Panc1 (cell line): ENCODE measurements at regions not wholly inside any gene's neighbourhood (a gene's known extent, or its start where the extent isn't known, plus 50 kb on each side); places are given as distances from the start of the nearest gene placed in this dataset.

Experiments used
- ATAC-seq: fragments of 200-7000 bp; cut with Tn5 transposase; 2 replicates; pipeline ENCODE4 v1.9.1; 2020; ENCODE audit warnings: mild to moderate bottlenecking, moderate library complexity
- BruUV-seq: library from RNA; stranded (reverse); fragments of 400-500 nt; replicated peaks from 2 replicates; lab custom pipeline; 2021; lab: Mats Ljungman, UMichigan
- CTCF ChIA-PET: fragments of 300-600 bp; sonication (Branson Sonifier 250); formaldehyde crosslinking; loops from one replicate; lab custom pipeline; 2022; ENCODE audit warnings: antibody characterized with exemption; lab: Charles Lee
- POLR2A ChIA-PET: fragments of 300-600 bp; sonication (Branson Sonifier 250); formaldehyde crosslinking; loops from one replicate; lab custom pipeline; 2022; ENCODE audit warnings: antibody characterized with exemption; lab: Charles Lee
- DNase-seq: peaks from one replicate; pipeline ENCODE4 v3.0.0-alpha.2; 2010; ENCODE audit warnings: low read depth, low spot score
- H3K27ac ChIP-seq: 2 replicates; pipeline ENCODE4 v1.5.1; 2011; ENCODE audit warnings: mild to moderate bottlenecking, low read length, inconsistent platforms
- H3K27me3 ChIP-seq: fragments of 200-500 bp; sonication (Bioruptor generic); 2 replicates; pipeline ENCODE4 v1.6.0; 2014; ENCODE audit warnings: low read length, inconsistent platforms; ENCODE audit not compliant: control insufficient read depth, insufficient read depth
- H3K36me3 ChIP-seq: fragments of 200-500 bp; sonication (Bioruptor generic); 2 replicates; pipeline ENCODE4 v1.5.1; 2014; ENCODE audit warnings: inconsistent platforms, mild to moderate bottlenecking, low read length, moderate library complexity; ENCODE audit not compliant: control insufficient read depth, insufficient read depth
- H3K4me1 ChIP-seq: 2 replicates; pipeline ENCODE4 v1.5.1; 2011; ENCODE audit warnings: inconsistent platforms, mild to moderate bottlenecking, low read length, moderate library complexity; ENCODE audit not compliant: control insufficient read depth, insufficient read depth
- H3K4me3 ChIP-seq, 2 experiments: 2 replicates each; pipeline ENCODE4 v1.5.1; 2011 to 2012; ENCODE audit warnings: low read depth in 2 of 2, low read length in 2 of 2, mild to moderate bottlenecking in 2 of 2, inconsistent platforms in 1 of 2, moderate library complexity in 1 of 2
- H3K9me3 ChIP-seq: fragments of 200-500 bp; sonication (Bioruptor generic); 2 replicates; pipeline ENCODE4 v1.5.1; 2014; ENCODE audit warnings: low read depth, mild to moderate bottlenecking, inconsistent platforms, low read length, moderate library complexity; ENCODE audit not compliant: control insufficient read depth, insufficient read depth
- POLR2AphosphoS5 ChIP-seq: IDR thresholded peaks from 2 replicates; pipeline ENCODE4 v1.6.1; 2012; ENCODE audit warnings: mild to moderate bottlenecking, low read depth, low read length, moderate library complexity
- SIN3A ChIP-seq: IDR thresholded peaks from 2 replicates; pipeline ENCODE4 v1.6.1; 2012; ENCODE audit warnings: low read depth, mild to moderate bottlenecking, low read length, moderate library complexity, borderline replicate concordance; ENCODE audit not compliant: insufficient read depth
- TCF7L2 ChIP-seq: IDR thresholded peaks from 2 replicates; pipeline ENCODE4 v1.6.1; 2011; ENCODE audit warnings: mild to moderate bottlenecking, low read depth, low read length, inconsistent platforms
- in situ Hi-C: cut with HindIII; loops from 2 replicates; pipeline ENCODE4 v1.10.0; 2016; ENCODE audit warnings: low sequenced_read_pairs, low pct_unique_long_range_greater_than_20kb
- intact Hi-C: fragments of 100-400 bp; cut with micrococcal nuclease; formaldehyde crosslinking; loops from one replicate; pipeline ENCODE4 v1.10.0; 2022; ENCODE audit not compliant: unreplicated experiment
- TF ChIP-seq, protein P1 (sequence below): fragments of 450-650 bp; IDR thresholded peaks from 2 replicates; pipeline ENCODE4 v1.5.1; 2017; ENCODE audit warnings: mild to moderate bottlenecking
- TF ChIP-seq, protein P2 (sequence below), 2 experiments: IDR thresholded peaks; 2 replicates each; pipeline ENCODE4 v1.6.1; 2011 to 2012; ENCODE audit warnings: low read depth in 2 of 2, control low read depth in 1 of 2, low read length in 1 of 2, mild to moderate bottlenecking in 1 of 2, moderate library complexity in 1 of 2; ENCODE audit not compliant: insufficient read depth in 1 of 2

- Histone ChIP-seq H3K27ac (no peak overlapping the region), H3K4me1 (no peaks in the 10 kb centered on the region), H3K27me3 (no peaks in the 10 kb centered on the region), H3K9me3 (no peaks in the 10 kb centered on the region), H3K36me3 (no peaks in the 10 kb centered on the region), H3K4me3 (no peak overlapping the region)
- in situ Hi-C loops (no loop called here), intact Hi-C loops (no loop called here)
- no TSS peak for BruUV-seq
- ChIA-PET CTCF (no interaction called here), POLR2A (no interaction called here)
- no peak for DNase-seq
- no peak for ATAC-seq
- TF ChIP-seq TCF7L2 (no peak), POLR2AphosphoS5 (no peak), SIN3A (no peak)
- TF ChIP-seq, protein P1, sequence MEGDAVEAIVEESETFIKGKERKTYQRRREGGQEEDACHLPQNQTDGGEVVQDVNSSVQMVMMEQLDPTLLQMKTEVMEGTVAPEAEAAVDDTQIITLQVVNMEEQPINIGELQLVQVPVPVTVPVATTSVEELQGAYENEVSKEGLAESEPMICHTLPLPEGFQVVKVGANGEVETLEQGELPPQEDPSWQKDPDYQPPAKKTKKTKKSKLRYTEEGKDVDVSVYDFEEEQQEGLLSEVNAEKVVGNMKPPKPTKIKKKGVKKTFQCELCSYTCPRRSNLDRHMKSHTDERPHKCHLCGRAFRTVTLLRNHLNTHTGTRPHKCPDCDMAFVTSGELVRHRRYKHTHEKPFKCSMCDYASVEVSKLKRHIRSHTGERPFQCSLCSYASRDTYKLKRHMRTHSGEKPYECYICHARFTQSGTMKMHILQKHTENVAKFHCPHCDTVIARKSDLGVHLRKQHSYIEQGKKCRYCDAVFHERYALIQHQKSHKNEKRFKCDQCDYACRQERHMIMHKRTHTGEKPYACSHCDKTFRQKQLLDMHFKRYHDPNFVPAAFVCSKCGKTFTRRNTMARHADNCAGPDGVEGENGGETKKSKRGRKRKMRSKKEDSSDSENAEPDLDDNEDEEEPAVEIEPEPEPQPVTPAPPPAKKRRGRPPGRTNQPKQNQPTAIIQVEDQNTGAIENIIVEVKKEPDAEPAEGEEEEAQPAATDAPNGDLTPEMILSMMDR = no peak
- TF ChIP-seq, protein P2, sequence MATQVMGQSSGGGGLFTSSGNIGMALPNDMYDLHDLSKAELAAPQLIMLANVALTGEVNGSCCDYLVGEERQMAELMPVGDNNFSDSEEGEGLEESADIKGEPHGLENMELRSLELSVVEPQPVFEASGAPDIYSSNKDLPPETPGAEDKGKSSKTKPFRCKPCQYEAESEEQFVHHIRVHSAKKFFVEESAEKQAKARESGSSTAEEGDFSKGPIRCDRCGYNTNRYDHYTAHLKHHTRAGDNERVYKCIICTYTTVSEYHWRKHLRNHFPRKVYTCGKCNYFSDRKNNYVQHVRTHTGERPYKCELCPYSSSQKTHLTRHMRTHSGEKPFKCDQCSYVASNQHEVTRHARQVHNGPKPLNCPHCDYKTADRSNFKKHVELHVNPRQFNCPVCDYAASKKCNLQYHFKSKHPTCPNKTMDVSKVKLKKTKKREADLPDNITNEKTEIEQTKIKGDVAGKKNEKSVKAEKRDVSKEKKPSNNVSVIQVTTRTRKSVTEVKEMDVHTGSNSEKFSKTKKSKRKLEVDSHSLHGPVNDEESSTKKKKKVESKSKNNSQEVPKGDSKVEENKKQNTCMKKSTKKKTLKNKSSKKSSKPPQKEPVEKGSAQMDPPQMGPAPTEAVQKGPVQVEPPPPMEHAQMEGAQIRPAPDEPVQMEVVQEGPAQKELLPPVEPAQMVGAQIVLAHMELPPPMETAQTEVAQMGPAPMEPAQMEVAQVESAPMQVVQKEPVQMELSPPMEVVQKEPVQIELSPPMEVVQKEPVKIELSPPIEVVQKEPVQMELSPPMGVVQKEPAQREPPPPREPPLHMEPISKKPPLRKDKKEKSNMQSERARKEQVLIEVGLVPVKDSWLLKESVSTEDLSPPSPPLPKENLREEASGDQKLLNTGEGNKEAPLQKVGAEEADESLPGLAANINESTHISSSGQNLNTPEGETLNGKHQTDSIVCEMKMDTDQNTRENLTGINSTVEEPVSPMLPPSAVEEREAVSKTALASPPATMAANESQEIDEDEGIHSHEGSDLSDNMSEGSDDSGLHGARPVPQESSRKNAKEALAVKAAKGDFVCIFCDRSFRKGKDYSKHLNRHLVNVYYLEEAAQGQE (IDR thresholded peaks at IDR 0.05; ENCODE audit: insufficient read depth in 1 of 2, low read depth in 2 of 2, low read length in 1 of 2) = no peak
These were observed 242.8 kb downstream of the B3GLCT start for GRCh38 chr13:31442571-31442970.

GRCh38 chr13:31444266-31444856 is 244.6 kb downstream of the B3GLCT start:
- intact Hi-C loops (no loop called here), in situ Hi-C loops (no loop called here)
- no peak overlapping the region for H3K4me3 ChIP-seq
- DNase-seq = no peak
- H3K9me3 ChIP-seq = no peaks in the 10 kb centered on the region
- H3K27me3 ChIP-seq = no peaks in the 10 kb centered on the region
- no peaks in the 10 kb centered on the region for H3K36me3 ChIP-seq
- TF ChIP-seq POLR2AphosphoS5 (no peak), TCF7L2 (no peak), SIN3A (no peak)
- TF ChIP-seq, protein P2 (IDR thresholded peaks at IDR 0.05; ENCODE audit: insufficient read depth in 1 of 2, low read depth in 2 of 2, low read length in 1 of 2) = no peak
- TF ChIP-seq, protein P1 = no peak
- CTCF ChIA-PET = no interaction called here
- no peaks in the 10 kb centered on the region for H3K4me1 ChIP-seq
- POLR2A ChIA-PET = no interaction called here
- BruUV-seq = no TSS peak
- no peak overlapping the region for H3K27ac ChIP-seq
- no peak for ATAC-seq
